Nephron (organoid): ENCODE measurements at regions not wholly inside any gene's neighbourhood (a gene's known extent, or its start where the extent isn't known, plus 50 kb on each side); places are given as distances from the start of the nearest gene placed in this dataset.
A peak's percentile ranks its signal among the peaks of the same experiment; 100 is the strongest.

ENCODE experiments used
- H3K27ac Mint-ChIP-seq, 3 experiments: 2 replicates each; pipeline ENCODE4 v1.8.0; 2020; ENCODE audit warnings: mixed read lengths in 3 of 3, mild to moderate bottlenecking in 2 of 3, moderate library complexity in 1 of 3
- H3K27me3 Mint-ChIP-seq: 2 replicates; pipeline ENCODE4 v1.8.0; 2021; ENCODE audit warnings: low read depth, mild to moderate bottlenecking, moderate library complexity, mixed read lengths
- H3K36me3 Mint-ChIP-seq: 2 replicates; pipeline ENCODE4 v1.8.0; 2020; ENCODE audit warnings: low read depth, mixed read lengths
- H3K4me1 Mint-ChIP-seq: 2 replicates; pipeline ENCODE4 v1.8.0; 2020; ENCODE audit warnings: mixed read lengths
- H3K4me3 Mint-ChIP-seq, 3 experiments: 2 replicates each; pipeline ENCODE4 v1.8.0; 2020; ENCODE audit warnings: mild to moderate bottlenecking in 3 of 3, mixed read lengths in 3 of 3, moderate library complexity in 2 of 3
- H3K9me3 Mint-ChIP-seq: 2 replicates; pipeline ENCODE4 v1.8.0; 2020; ENCODE audit warnings: mixed read lengths
- CTCF ChIP-seq, 3 experiments: fragments of 200-600 bp; sonication (generic); IDR thresholded peaks; one replicate each; pipeline ENCODE4 v1.5.0; 2021; ENCODE audit warnings: antibody characterized with exemption in 3 of 3; ENCODE audit not compliant: unreplicated experiment in 3 of 3

- H3K9me3 Mint-ChIP-seq: peaks cover 13% of the 10 kb centered on the region
- TF ChIP-seq CTCF (IDR thresholded peaks at IDR 0.05; ENCODE audit: unreplicated experiment in 3 of 3): no peak
- H3K4me1 Mint-ChIP-seq: peaks cover 84% of the 10 kb centered on the region
- H3K36me3 Mint-ChIP-seq: no peaks in the 10 kb centered on the region
- no peaks in the 10 kb centered on the region for H3K27me3 Mint-ChIP-seq
- peak overlapping the region; percentile 98 for H3K27ac Mint-ChIP-seq
- peak overlapping the region; percentile 19 to 38 (median 21) for H3K4me3 Mint-ChIP-seq
Observed at GRCh38 chrX:134735015-134735414, 62.0 kb downstream of the PABIR2 start.

- TF ChIP-seq CTCF (IDR thresholded peaks at IDR 0.05; ENCODE audit: unreplicated experiment in 3 of 3): no peak
- peak overlapping the region; percentile 98 for H3K27ac Mint-ChIP-seq
- H3K36me3 Mint-ChIP-seq: no peaks in the 10 kb centered on the region
- H3K27me3 Mint-ChIP-seq: no peaks in the 10 kb centered on the region
- H3K4me1 Mint-ChIP-seq: peaks cover 85% of the 10 kb centered on the region
- H3K4me3 Mint-ChIP-seq: peak overlapping the region; percentile 11 to 69 (median 34)
- peaks cover 14% of the 10 kb centered on the region for H3K9me3 Mint-ChIP-seq
Observed at GRCh38 chrX:134734466-134734952, 62.5 kb downstream of the PABIR2 start.

DNA sequence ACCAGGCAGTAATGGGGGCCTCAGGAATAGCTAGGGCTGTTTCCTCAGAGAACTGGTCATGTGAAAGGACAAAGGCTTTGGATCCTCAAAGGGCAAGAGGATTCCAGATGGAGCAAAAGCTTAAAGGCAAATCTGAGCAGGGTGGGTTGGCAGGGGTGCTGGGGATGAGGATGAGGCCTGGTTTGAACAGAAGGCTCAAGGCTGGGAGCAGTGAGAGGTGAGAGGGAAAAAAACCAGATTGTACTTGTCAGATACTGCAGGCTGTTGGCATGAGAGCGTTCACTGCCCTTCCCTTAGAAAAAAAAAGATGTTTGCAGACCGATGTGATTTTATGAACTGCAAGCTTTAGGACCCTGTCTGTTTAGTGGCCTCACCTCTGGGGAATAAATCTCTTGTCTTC lies 63.4 kb downstream of the PABIR2 start:
- no peaks in the 10 kb centered on the region for H3K36me3 Mint-ChIP-seq
- peaks cover 18% of the 10 kb centered on the region for H3K9me3 Mint-ChIP-seq
- H3K27ac Mint-ChIP-seq: peak overlapping the region; percentile 98
- H3K27me3 Mint-ChIP-seq: no peaks in the 10 kb centered on the region
- no peak for TF ChIP-seq CTCF (IDR thresholded peaks at IDR 0.05; ENCODE audit: unreplicated experiment in 3 of 3)
- H3K4me1 Mint-ChIP-seq: peaks cover 81% of the 10 kb centered on the region
- H3K4me3 Mint-ChIP-seq: peak overlapping the region in 2 of 3 experiments; percentile 3 to 42

DNA sequence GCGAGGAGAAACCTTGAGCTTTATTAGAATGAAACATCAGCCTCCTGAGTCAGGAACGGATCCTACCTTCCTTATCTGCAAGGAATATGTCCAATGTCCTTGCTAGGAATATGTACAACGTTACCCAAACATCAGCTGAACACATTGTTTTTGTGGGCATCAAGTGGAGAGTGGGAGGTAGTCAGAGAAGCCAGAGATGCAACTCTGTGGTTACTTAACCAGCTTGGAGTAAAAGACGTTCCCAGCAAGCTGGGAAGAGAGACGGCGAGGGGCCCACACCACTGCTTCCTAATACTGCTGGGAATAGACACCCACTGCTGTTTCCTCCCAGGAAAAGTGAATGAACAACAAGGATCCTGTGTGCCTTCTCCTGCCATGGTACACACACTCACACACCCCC lies 64.3 kb downstream of the PABIR2 start:
- peak overlapping the region in 2 of 3 experiments; percentile 3 to 42 for H3K4me3 Mint-ChIP-seq
- H3K36me3 Mint-ChIP-seq: no peaks in the 10 kb centered on the region
- peaks cover 71% of the 10 kb centered on the region for H3K4me1 Mint-ChIP-seq
- no peaks in the 10 kb centered on the region for H3K27me3 Mint-ChIP-seq
- H3K27ac Mint-ChIP-seq: peak overlapping the region; percentile 98
- no peak for TF ChIP-seq CTCF (IDR thresholded peaks at IDR 0.05; ENCODE audit: unreplicated experiment in 3 of 3)
- peaks cover 18% of the 10 kb centered on the region for H3K9me3 Mint-ChIP-seq

- peak overlapping the region; percentile 98 for H3K27ac Mint-ChIP-seq
- H3K27me3 Mint-ChIP-seq: no peaks in the 10 kb centered on the region
- no peaks in the 10 kb centered on the region for H3K36me3 Mint-ChIP-seq
- H3K4me3 Mint-ChIP-seq: peak overlapping the region in 1 of 3 experiments; percentile 56
- peaks cover 70% of the 10 kb centered on the region for H3K4me1 Mint-ChIP-seq
- no peak for TF ChIP-seq CTCF (IDR thresholded peaks at IDR 0.05; ENCODE audit: unreplicated experiment in 3 of 3)
- peaks cover 20% of the 10 kb centered on the region for H3K9me3 Mint-ChIP-seq
Observed at GRCh38 chrX:134732152-134732551, 64.9 kb downstream of the PABIR2 start.

GRCh38 chrX:134727363-134727762 lies 69.1 kb upstream of the PLAC1 start:
- Mint-ChIP-seq H3K4me3 (no peak overlapping the region), H3K9me3 (peaks cover 25% of the 10 kb centered on the region), H3K27ac (peak overlapping the region; percentile 52 to 86 (median 58)), H3K27me3 (no peaks in the 10 kb centered on the region), H3K36me3 (no peaks in the 10 kb centered on the region), H3K4me1 (peaks cover 44% of the 10 kb centered on the region)
- TF ChIP-seq CTCF (IDR thresholded peaks at IDR 0.05; ENCODE audit: unreplicated experiment in 3 of 3): no peak
